ENCODE measurements at regions not wholly inside any gene's neighbourhood (a gene's known extent, or its start where the extent isn't known, plus 50 kb on each side); places are given as distances from the start of the nearest gene placed in this dataset.

- no peak for DNase-seq
Measured at GRCh38 chr1:36644556-36644955, 161.8 kb upstream of the CSF3R start.

GRCh38 chr1:36643371-36644270 lies 160.9 kb upstream of the CSF3R start:
- no peak for DNase-seq

- no peak for DNase-seq
Measured at GRCh38 chr1:36642802-36643201, 160.1 kb upstream of the CSF3R start.

- no peak for DNase-seq
Measured at GRCh38 chr1:36641776-36642175, 159.1 kb upstream of the CSF3R start.

- DNase-seq, result no peak
Measured at GRCh38 chr1:36639461-36639860, 156.7 kb upstream of the CSF3R start.

- DNase-seq, result no peak
Measured at GRCh38 chr1:36638268-36638667, 155.6 kb upstream of the CSF3R start.

- DNase-seq, result no peak
Measured at GRCh38 chr1:36636206-36636605, 153.5 kb upstream of the CSF3R start.

- no peak for DNase-seq
Measured at GRCh38 chr1:36635284-36635683, 152.6 kb upstream of the CSF3R start.

- DNase-seq, result no peak
Measured at GRCh38 chr1:36628804-36629203, 146.1 kb upstream of the CSF3R start.

GRCh38 chr1:36626435-36626834 lies 143.7 kb upstream of the CSF3R start:
- DNase-seq, result no peak

- DNase-seq, result no peak
Measured at GRCh38 chr1:36625935-36626310, 143.2 kb upstream of the CSF3R start.

- no peak for DNase-seq
Measured at GRCh38 chr1:36625253-36625934, 142.7 kb upstream of the CSF3R start.

GRCh38 chr1:36624466-36624865 lies 141.8 kb upstream of the CSF3R start:
- DNase-seq, result no peak

GRCh38 chr1:36622741-36623648 lies 140.3 kb upstream of the CSF3R start:
- peak in 1 of 51 donors; percentile 15 for DNase-seq

- no peak for DNase-seq
Measured at GRCh38 chr1:36621531-36621930, 138.8 kb upstream of the CSF3R start.

GRCh38 chr1:36620142-36620541 lies 137.4 kb upstream of the CSF3R start:
- no peak for DNase-seq

GRCh38 chr1:36614991-36615390 lies 132.3 kb upstream of the CSF3R start:
- DNase-seq, result no peak

- no peak for DNase-seq
Measured at GRCh38 chr1:36614571-36614970, 131.9 kb upstream of the CSF3R start.

GRCh38 chr1:36613721-36614120 lies 131.0 kb upstream of the CSF3R start:
- DNase-seq, result no peak

GRCh38 chr1:36612881-36613280 lies 130.2 kb upstream of the CSF3R start:
- DNase-seq, result no peak

- no peak for DNase-seq
Measured at GRCh38 chr1:36612121-36612520, 129.4 kb upstream of the CSF3R start.

Measured in hypothalamus (tissue), 51 donors.